Upper lobe of right lung (tissue), 1 donor: ENCODE measurements at regions not wholly inside any gene's neighbourhood (a gene's known extent, or its start where the extent isn't known, plus 50 kb on each side); places are given as distances from the start of the nearest gene placed in this dataset.
"Not testable (repeated sequence)": the region's sequence is repeated elsewhere in the genome, so short reads cannot be mapped to it uniquely, and the experiment has no call there.

ENCODE experiments used
- ATAC-seq: fragments of 200-7000 bp; cut with Tn5 transposase; one replicate; pipeline ENCODE4 v1.9.1; 2020; ENCODE audit warnings: mild to moderate bottlenecking, moderate library complexity
- DNase-seq: peaks from one replicate; pipeline ENCODE4 v3.0.0-alpha.2; 2020
- H3K27ac ChIP-seq: fragments of 200-600 bp; one replicate; pipeline ENCODE4 v1.8.0; 2022
- H3K27me3 ChIP-seq: fragments of 200-600 bp; one replicate; pipeline ENCODE4 v1.8.0; 2022; ENCODE audit warnings: mild to moderate bottlenecking
- H3K36me3 ChIP-seq: fragments of 200-600 bp; one replicate; pipeline ENCODE4 v1.8.0; 2022
- H3K4me1 ChIP-seq: fragments of 200-600 bp; one replicate; pipeline ENCODE4 v1.8.0; 2022
- H3K4me3 ChIP-seq: fragments of 200-600 bp; one replicate; pipeline ENCODE4 v1.8.0; 2022; ENCODE audit warnings: mild to moderate bottlenecking
- H3K9me3 ChIP-seq: fragments of 200-600 bp; one replicate; pipeline ENCODE4 v1.8.0; 2022
- CTCF ChIP-seq: fragments of 200-600 bp; IDR thresholded peaks from one replicate; pipeline ENCODE4 v1.8.0; 2022; ENCODE audit warnings: antibody characterized with exemption
- intact Hi-C: fragments of 100-400 bp; cut with DNase I; formaldehyde crosslinking; loops from one replicate; pipeline ENCODE4 v1.11.0; 2022
- donor health status: DM: no; HTN: yes; CAD: no; lungs with severe emphysema.

- Histone ChIP-seq H3K27me3 (no peaks in the 10 kb centered on the region), H3K27ac (no peak overlapping the region), H3K4me1 (no peaks in the 10 kb centered on the region), H3K9me3 (no peaks in the 10 kb centered on the region), H3K36me3 (no peaks in the 10 kb centered on the region), H3K4me3 (no peak overlapping the region)
- intact Hi-C loops: no loop called here
- DNase-seq: no peak
- no peak for TF ChIP-seq CTCF
- ATAC-seq: peak; percentile 5
Observed at GRCh38 chr6:4664117-4664626, 112.0 kb upstream of the CDYL start.

- Histone ChIP-seq H3K27me3 (no peaks in the 10 kb centered on the region), H3K9me3 (no peaks in the 10 kb centered on the region), H3K4me1 (no peaks in the 10 kb centered on the region), H3K4me3 (no peak overlapping the region), H3K27ac (no peak overlapping the region), H3K36me3 (no peaks in the 10 kb centered on the region)
- intact Hi-C loops: no loop called here
- DNase-seq (no peak), ATAC-seq (no peak)
- TF ChIP-seq CTCF: no peak
Observed at GRCh38 chr6:4662886-4663285, 113.3 kb upstream of the CDYL start.

GRCh38 chr6:4661391-4661790, 114.8 kb upstream of the CDYL start:
- Histone ChIP-seq H3K9me3 (no peaks in the 10 kb centered on the region), H3K27me3 (no peaks in the 10 kb centered on the region), H3K4me1 (no peaks in the 10 kb centered on the region), H3K4me3 (no peak overlapping the region), H3K36me3 (no peaks in the 10 kb centered on the region), H3K27ac (no peak overlapping the region)
- no peak for ATAC-seq
- intact Hi-C loops: no loop called here
- no peak for TF ChIP-seq CTCF
- DNase-seq: no peak

GRCh38 chr6:4660377-4661321, 115.6 kb upstream of the CDYL start:
- intact Hi-C loops: no loop called here
- no peak for ATAC-seq
- no peak overlapping the region for H3K27ac ChIP-seq

GRCh38 chr6:4659719-4660118, 116.5 kb upstream of the CDYL start:
- ATAC-seq, intact Hi-C loops, H3K4me1 ChIP-seq, H3K27ac ChIP-seq, H3K36me3 ChIP-seq, DNase-seq, H3K4me3 ChIP-seq, H3K9me3 ChIP-seq, H3K27me3 ChIP-seq: not testable (repeated sequence)

More at GRCh38 chr6:4660377-4661321, 115.6 kb upstream of the CDYL start:
- H3K4me1 ChIP-seq: no peaks in the 10 kb centered on the region
- no peak for DNase-seq
- no peaks in the 10 kb centered on the region for H3K9me3 ChIP-seq
- no peaks in the 10 kb centered on the region for H3K27me3 ChIP-seq
- no peaks in the 10 kb centered on the region for H3K36me3 ChIP-seq
- TF ChIP-seq CTCF: no peak
- no peak overlapping the region for H3K4me3 ChIP-seq

GRCh38 chr6:4658486-4658885, 117.7 kb upstream of the CDYL start:
- no peaks in the 10 kb centered on the region for H3K9me3 ChIP-seq
- intact Hi-C loops: no loop called here
- TF ChIP-seq CTCF: no peak
- no peak for ATAC-seq
- no peak for DNase-seq
- H3K27ac ChIP-seq: no peak overlapping the region
- H3K4me1 ChIP-seq: no peaks in the 10 kb centered on the region
- H3K4me3 ChIP-seq: no peak overlapping the region
- no peaks in the 10 kb centered on the region for H3K27me3 ChIP-seq
- no peaks in the 10 kb centered on the region for H3K36me3 ChIP-seq
